B cell (primary cell): ENCODE measurements at regions not wholly inside any gene's neighbourhood (a gene's known extent, or its start where the extent isn't known, plus 50 kb on each side); places are given as distances from the start of the nearest gene placed in this dataset.

Source experiments
- ATAC-seq: fragments of 200-7000 bp; cut with Tn5 transposase; one replicate; pipeline ENCODE4 v1.10.0; 2021; ENCODE audit warnings: low read depth, mild to moderate bottlenecking, moderate number of reproducible peaks, moderate library complexity
- CTCF ChIA-PET: fragments of 350-600 bp; sonication (Branson Sonifier 250); formaldehyde crosslinking; loops from one replicate; lab custom pipeline; 2021; ENCODE audit warnings: antibody characterized with exemption, inconsistent platforms; lab: Charles Lee
- POLR2A ChIA-PET: fragments of 350-600 bp; sonication (Branson Sonifier 250); formaldehyde crosslinking; loops from one replicate; lab custom pipeline; 2021; ENCODE audit warnings: antibody characterized with exemption; lab: Charles Lee
- DNase-seq: peaks from one replicate; pipeline ENCODE4 v3.0.0; 2013
- H2AFZ ChIP-seq: 2 replicates; pipeline ENCODE4 v1.6.1; 2012; ENCODE audit warnings: mild to moderate bottlenecking, low read depth, low read length; ENCODE audit not compliant: insufficient read depth, poor library complexity, severe bottlenecking
- H3K27ac ChIP-seq, 2 donors: 1 replicate in 1 of 2; 2 replicates in 1 of 2; pipeline ENCODE4 v1.5.1; 2012 to 2013; ENCODE audit warnings: low read length in 2 of 2, mild to moderate bottlenecking in 2 of 2, moderate library complexity in 1 of 2
- H3K27me3 ChIP-seq, 4 experiments: fragments of 200-600 bp in 1 of 4; sonication (generic) in 1 of 4; replicated peaks in 1 of 4; 1 replicate in 2 of 4; 2 replicates in 2 of 4; pipeline versions ENCODE4 v1.6.1 to v1.7.0; 2013 to 2016; ENCODE audit warnings: low read length in 3 of 4, mild to moderate bottlenecking in 2 of 4, mixed read lengths in 1 of 4, moderate library complexity in 1 of 4; ENCODE audit not compliant: insufficient read depth in 4 of 4, control insufficient read depth in 3 of 4; ENCODE audit errors: control extremely low read depth in 1 of 4
- H3K36me3 ChIP-seq, 2 experiments: replicated peaks in 1 of 2; 1 replicate in 1 of 2; 2 replicates in 1 of 2; pipeline versions ENCODE4 v1.6.1 to v1.7.1; 2013; ENCODE audit warnings: low read length in 1 of 2; ENCODE audit not compliant: insufficient read depth in 2 of 2, control insufficient read depth in 1 of 2; ENCODE audit errors: control extremely low read depth in 1 of 2, extremely low read depth in 1 of 2
- H3K4me1 ChIP-seq, 2 donors: fragments of 200-600 bp in 1 of 2; sonication (generic) in 1 of 2; 1 replicate in 1 of 2; 2 replicates in 1 of 2; pipeline versions ENCODE4 v1.5.1 to v1.6.1; 2013 to 2017; ENCODE audit warnings: low read length in 2 of 2; ENCODE audit not compliant: control insufficient read depth in 2 of 2, insufficient read depth in 2 of 2
- H3K4me2 ChIP-seq: replicated peaks from 2 replicates; pipeline ENCODE3; 2012; ENCODE audit warnings: mild to moderate bottlenecking, low read depth, low read length; ENCODE audit not compliant: poor library complexity, severe bottlenecking
- H3K4me3 ChIP-seq, 5 experiments: fragments of 200-600 bp in 1 of 5; sonication (generic) in 1 of 5; 1 replicate in 3 of 5; 2 replicates in 2 of 5; pipeline versions ENCODE4 v1.5.1 to v1.7.0; 2011 to 2016; ENCODE audit warnings: low read length in 4 of 5, mild to moderate bottlenecking in 4 of 5, low read depth in 2 of 5, control low read depth in 1 of 5, moderate library complexity in 1 of 5; ENCODE audit not compliant: insufficient read depth in 1 of 5; ENCODE audit errors: control extremely low read depth in 1 of 5, extremely low read depth in 1 of 5
- H3K79me2 ChIP-seq: fragments of 200-600 bp; sonication (generic); one replicate; pipeline ENCODE4 v1.6.0; 2016; ENCODE audit warnings: low read length; ENCODE audit not compliant: control insufficient read depth, insufficient read depth
- H3K9ac ChIP-seq: fragments of 200-600 bp; sonication (generic); 2 replicates; pipeline ENCODE4 v1.6.1; 2017; ENCODE audit warnings: mild to moderate bottlenecking, low read length, moderate library complexity
- H3K9me3 ChIP-seq, 3 donors: one replicate each; pipeline versions ENCODE4 v1.6.1 to v1.7.1; 2013; ENCODE audit warnings: low read length in 2 of 3; ENCODE audit not compliant: control insufficient read depth in 2 of 3, insufficient read depth in 1 of 3; ENCODE audit errors: control extremely low read depth in 1 of 3
- H4K20me1 ChIP-seq: 2 replicates; pipeline ENCODE4 v1.6.0; 2012; ENCODE audit warnings: mild to moderate bottlenecking, low read length; ENCODE audit not compliant: insufficient read depth, control insufficient read depth, poor library complexity, severe bottlenecking
- H3K27ac Mint-ChIP-seq: one replicate; pipeline ENCODE4 v1.8.0; 2021; ENCODE audit warnings: mixed read lengths
- H3K27me3 Mint-ChIP-seq: one replicate; pipeline ENCODE4 v1.8.0; 2021; ENCODE audit warnings: mixed read lengths
- H3K4me1 Mint-ChIP-seq: one replicate; pipeline ENCODE4 v1.8.0; 2021; ENCODE audit warnings: mixed read lengths
- H3K4me3 Mint-ChIP-seq: one replicate; pipeline ENCODE4 v1.8.0; 2021; ENCODE audit warnings: mixed read lengths
- H3K9me3 Mint-ChIP-seq: one replicate; pipeline ENCODE4 v1.8.0; 2022; ENCODE audit warnings: mixed read lengths; ENCODE audit not compliant: insufficient read depth
- EZH2 ChIP-seq: IDR thresholded peaks from 2 replicates; pipeline ENCODE4 v1.6.1; 2012; ENCODE audit warnings: borderline replicate concordance, low read depth, mild to moderate bottlenecking, moderate library complexity, low read length; ENCODE audit not compliant: insufficient read depth, poor library complexity, severe bottlenecking
- WGBS: methylation state at CpG from one replicate; pipeline ENCODE4 v1.1.5; 2013; ENCODE audit warnings: missing lambda C conversion rate; ENCODE audit not compliant: insufficient coverage; 5-methylcytosine and 5-hydroxymethylcytosine counted together
- intact Hi-C: fragments of 100-400 bp; cut with micrococcal nuclease; formaldehyde crosslinking; loops from one replicate; pipeline ENCODE4 v1.10.0; 2022
- TF ChIP-seq, protein P1 (sequence below): fragments of 200-600 bp; IDR thresholded peaks from one replicate; pipeline ENCODE4 v1.8.0; 2022; ENCODE audit warnings: antibody characterized with exemption, mild to moderate bottlenecking

DNA sequence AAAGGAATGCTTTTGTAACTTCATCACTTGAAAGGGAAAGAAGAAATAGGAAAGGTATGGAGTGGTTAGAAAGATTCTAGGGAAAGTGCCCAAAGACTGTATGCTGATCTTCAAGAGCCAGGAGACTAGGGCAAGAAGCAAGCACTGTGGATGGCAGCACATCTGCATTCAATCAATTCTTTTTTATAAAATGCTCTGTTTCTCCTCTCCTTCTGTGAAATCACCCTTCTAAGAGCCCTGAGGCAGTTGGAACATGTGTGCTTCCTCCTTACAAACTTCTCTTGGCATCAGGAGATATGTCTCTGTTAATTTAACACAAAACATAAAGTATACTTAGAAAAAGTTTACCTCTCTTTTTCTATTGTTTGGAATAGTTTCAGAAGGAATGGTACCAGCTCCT is 1162.2 kb upstream of the GJE1 start:
- H4K20me1 ChIP-seq = no peaks in the 10 kb centered on the region
- ChIA-PET POLR2A (no interaction called here), CTCF (no interaction called here)
- no peaks in the 10 kb centered on the region for H3K4me1 Mint-ChIP-seq
- H3K4me3 ChIP-seq = no peak overlapping the region
- no peak overlapping the region for H3K4me3 Mint-ChIP-seq
- H3K27me3 ChIP-seq = no peaks in the 10 kb centered on the region
- no peak overlapping the region for H3K27ac ChIP-seq
- H3K36me3 ChIP-seq = no peaks in the 10 kb centered on the region
- ATAC-seq (no peak), DNase-seq (no peak)
- TF ChIP-seq, protein P1, sequence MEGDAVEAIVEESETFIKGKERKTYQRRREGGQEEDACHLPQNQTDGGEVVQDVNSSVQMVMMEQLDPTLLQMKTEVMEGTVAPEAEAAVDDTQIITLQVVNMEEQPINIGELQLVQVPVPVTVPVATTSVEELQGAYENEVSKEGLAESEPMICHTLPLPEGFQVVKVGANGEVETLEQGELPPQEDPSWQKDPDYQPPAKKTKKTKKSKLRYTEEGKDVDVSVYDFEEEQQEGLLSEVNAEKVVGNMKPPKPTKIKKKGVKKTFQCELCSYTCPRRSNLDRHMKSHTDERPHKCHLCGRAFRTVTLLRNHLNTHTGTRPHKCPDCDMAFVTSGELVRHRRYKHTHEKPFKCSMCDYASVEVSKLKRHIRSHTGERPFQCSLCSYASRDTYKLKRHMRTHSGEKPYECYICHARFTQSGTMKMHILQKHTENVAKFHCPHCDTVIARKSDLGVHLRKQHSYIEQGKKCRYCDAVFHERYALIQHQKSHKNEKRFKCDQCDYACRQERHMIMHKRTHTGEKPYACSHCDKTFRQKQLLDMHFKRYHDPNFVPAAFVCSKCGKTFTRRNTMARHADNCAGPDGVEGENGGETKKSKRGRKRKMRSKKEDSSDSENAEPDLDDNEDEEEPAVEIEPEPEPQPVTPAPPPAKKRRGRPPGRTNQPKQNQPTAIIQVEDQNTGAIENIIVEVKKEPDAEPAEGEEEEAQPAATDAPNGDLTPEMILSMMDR = no peak
- no peak for TF ChIP-seq EZH2
- H3K4me2 ChIP-seq = no peak overlapping the region
- H3K79me2 ChIP-seq = no peaks in the 10 kb centered on the region
- H3K4me1 ChIP-seq = no peaks in the 10 kb centered on the region
- H3K9me3 ChIP-seq = no peaks in the 10 kb centered on the region
- no peak overlapping the region for H3K9ac ChIP-seq
- no peaks in the 10 kb centered on the region for H3K27me3 Mint-ChIP-seq
- H3K9me3 Mint-ChIP-seq = no peaks in the 10 kb centered on the region
- no peak overlapping the region for H3K27ac Mint-ChIP-seq
- no peak overlapping the region for H2AFZ ChIP-seq
- intact Hi-C loops = no loop called here

DNA sequence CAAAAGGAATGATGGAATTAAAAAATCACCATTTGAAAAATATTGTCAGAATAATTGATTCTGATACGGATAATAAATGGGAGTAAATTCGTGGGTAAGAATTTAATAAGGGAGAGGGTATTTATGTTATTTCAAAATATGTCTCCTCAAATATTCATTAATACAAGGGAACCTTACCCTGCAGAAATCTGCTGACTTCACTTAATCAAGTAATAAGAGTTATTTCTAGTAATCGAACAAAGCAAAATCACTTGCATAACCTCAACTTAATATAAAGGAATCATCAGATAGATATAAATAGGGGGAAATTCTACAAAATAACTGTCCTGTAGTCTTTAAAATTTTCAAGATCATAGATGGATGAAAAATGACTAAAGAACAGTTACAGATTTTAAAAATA is 1164.7 kb upstream of the GJE1 start:
- Mint-ChIP-seq H3K4me3 (no peak overlapping the region), H3K4me1 (no peaks in the 10 kb centered on the region), H3K27me3 (no peaks in the 10 kb centered on the region), H3K27ac (no peak overlapping the region), H3K9me3 (no peaks in the 10 kb centered on the region)
- H3K9me3 ChIP-seq = no peaks in the 10 kb centered on the region
- H3K4me3 ChIP-seq = no peak overlapping the region
- no peaks in the 10 kb centered on the region for H3K36me3 ChIP-seq
- no peaks in the 10 kb centered on the region for H3K27me3 ChIP-seq
- H3K4me2 ChIP-seq = no peak overlapping the region
- no peak for DNase-seq
- no peak overlapping the region for H3K27ac ChIP-seq
- POLR2A ChIA-PET = no interaction called here
- no peaks in the 10 kb centered on the region for H3K4me1 ChIP-seq
- no peak for ATAC-seq
- no peak overlapping the region for H2AFZ ChIP-seq
- intact Hi-C loops = no loop called here
- CTCF ChIA-PET = no interaction called here
- no peak overlapping the region for H3K9ac ChIP-seq
- TF ChIP-seq, protein P1 = no peak
- TF ChIP-seq EZH2 = no peak
- no CpG with 5 or more reads among the region's 3 CpGs for WGBS
- H4K20me1 ChIP-seq = no peaks in the 10 kb centered on the region
- H3K79me2 ChIP-seq = no peaks in the 10 kb centered on the region
